ENCODE measurements at regions not wholly inside any gene's neighbourhood (a gene's known extent, or its start where the extent isn't known, plus 50 kb on each side); places are given as distances from the start of the nearest gene placed in this dataset.

DNA sequence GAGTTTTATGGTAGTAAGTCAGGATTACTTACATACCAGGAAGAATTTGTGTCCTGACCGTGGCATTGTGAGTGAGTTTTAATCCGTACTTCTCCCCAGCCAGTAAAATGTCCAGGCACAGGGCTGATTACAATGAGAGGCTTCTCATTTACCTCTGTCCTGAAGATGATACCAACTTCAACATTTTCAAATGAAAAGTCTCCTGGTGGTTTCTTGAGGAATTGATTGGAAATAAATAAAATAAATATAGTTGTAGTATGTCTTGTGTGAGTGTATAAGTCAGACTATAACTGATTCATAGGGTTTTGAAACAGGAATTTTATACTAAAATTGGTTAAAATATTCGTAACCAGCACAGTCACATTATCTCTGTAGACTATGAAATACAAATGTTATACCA is 382.5 kb downstream of the ETS1 start:
- Histone ChIP-seq H3K27me3 (ENCODE audit: control insufficient read depth, insufficient read depth, low read length) (no peaks in the 10 kb centered on the region), H3K9me3 (ENCODE audit: control insufficient read depth, low read length) (no peaks in the 10 kb centered on the region), H3K4me3 (ENCODE audit: low read length) (no peak overlapping the region), H3K4me1 (ENCODE audit: control insufficient read depth, insufficient read depth, low read length) (no peaks in the 10 kb centered on the region), H3K9ac (ENCODE audit: low read length) (no peak overlapping the region), H3K36me3 (ENCODE audit: control insufficient read depth, insufficient read depth, low read length) (no peaks in the 10 kb centered on the region)

GRCh38 chr11:128201801-128202200 is 385.6 kb downstream of the ETS1 start:
- Histone ChIP-seq H3K27me3 (ENCODE audit: control insufficient read depth, insufficient read depth, low read length) (no peaks in the 10 kb centered on the region), H3K36me3 (ENCODE audit: control insufficient read depth, insufficient read depth, low read length) (no peaks in the 10 kb centered on the region), H3K9ac (ENCODE audit: low read length) (no peak overlapping the region), H3K4me1 (ENCODE audit: control insufficient read depth, insufficient read depth, low read length) (no peaks in the 10 kb centered on the region), H3K4me3 (ENCODE audit: low read length) (no peak overlapping the region), H3K9me3 (ENCODE audit: control insufficient read depth, low read length) (no peaks in the 10 kb centered on the region)

DNA sequence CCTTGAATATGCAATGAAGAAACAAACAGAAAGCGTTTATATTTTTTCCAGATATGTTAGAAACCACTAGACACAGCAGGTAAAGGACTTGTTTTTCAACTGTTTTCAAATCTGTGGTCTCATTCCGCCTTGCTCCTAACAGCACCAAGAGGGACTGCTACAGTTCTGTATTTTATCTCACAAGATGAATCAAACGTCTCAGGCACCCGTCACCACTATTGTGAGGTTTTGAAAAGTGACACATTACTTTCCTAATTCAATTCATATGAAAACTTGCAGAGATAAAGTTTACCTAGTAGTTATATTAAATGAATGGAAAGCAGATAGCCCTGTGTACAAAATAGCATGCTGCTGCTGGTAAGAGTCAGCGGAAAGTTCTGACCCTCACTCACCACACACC is 386.3 kb downstream of the ETS1 start:
- H3K9me3 ChIP-seq (ENCODE audit: control insufficient read depth, low read length), result no peaks in the 10 kb centered on the region
- H3K4me3 ChIP-seq (ENCODE audit: low read length), result no peak overlapping the region
- no peaks in the 10 kb centered on the region for H3K27me3 ChIP-seq (ENCODE audit: control insufficient read depth, insufficient read depth, low read length)
- no peaks in the 10 kb centered on the region for H3K36me3 ChIP-seq (ENCODE audit: control insufficient read depth, insufficient read depth, low read length)
- no peaks in the 10 kb centered on the region for H3K4me1 ChIP-seq (ENCODE audit: control insufficient read depth, insufficient read depth, low read length)
- H3K9ac ChIP-seq (ENCODE audit: low read length), result no peak overlapping the region

GRCh38 chr11:128200467-128200866 is 386.9 kb downstream of the ETS1 start:
- Histone ChIP-seq H3K36me3 (ENCODE audit: control insufficient read depth, insufficient read depth, low read length) (no peaks in the 10 kb centered on the region), H3K4me3 (ENCODE audit: low read length) (no peak overlapping the region), H3K9ac (ENCODE audit: low read length) (no peak overlapping the region), H3K27me3 (ENCODE audit: control insufficient read depth, insufficient read depth, low read length) (no peaks in the 10 kb centered on the region), H3K4me1 (ENCODE audit: control insufficient read depth, insufficient read depth, low read length) (no peaks in the 10 kb centered on the region), H3K9me3 (ENCODE audit: control insufficient read depth, low read length) (no peaks in the 10 kb centered on the region)

DNA sequence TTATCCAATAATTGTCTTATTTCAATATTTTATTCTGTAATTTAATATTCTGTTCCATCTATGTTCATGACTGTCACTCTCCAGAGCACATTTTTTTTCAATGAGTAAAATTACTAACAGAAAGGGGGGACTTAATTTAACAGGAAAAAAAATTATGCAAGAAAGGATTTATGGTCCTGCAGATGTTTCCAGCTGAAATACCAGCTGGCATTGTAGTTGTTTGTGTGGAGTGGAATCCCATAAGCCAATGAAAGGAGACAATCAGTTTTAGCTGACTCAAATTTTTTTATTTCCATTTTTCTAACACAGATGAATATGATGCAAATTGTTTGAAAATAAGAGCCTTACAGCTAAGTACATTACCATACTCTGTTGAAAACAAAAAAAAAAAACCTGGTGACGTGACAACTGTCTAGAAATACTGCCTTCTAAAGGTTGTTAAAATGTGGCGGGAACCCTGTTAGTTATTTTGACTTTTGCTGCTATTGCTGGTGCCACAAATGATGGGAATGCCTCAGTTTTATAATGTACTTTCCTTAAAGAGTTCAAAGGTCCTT is 389.1 kb downstream of the ETS1 start:
- Histone ChIP-seq H3K9me3 (ENCODE audit: control insufficient read depth, low read length) (no peaks in the 10 kb centered on the region), H3K36me3 (ENCODE audit: control insufficient read depth, insufficient read depth, low read length) (no peaks in the 10 kb centered on the region), H3K27me3 (ENCODE audit: control insufficient read depth, insufficient read depth, low read length) (no peaks in the 10 kb centered on the region), H3K4me1 (ENCODE audit: control insufficient read depth, insufficient read depth, low read length) (no peaks in the 10 kb centered on the region), H3K4me3 (ENCODE audit: low read length) (no peak overlapping the region), H3K9ac (ENCODE audit: low read length) (no peak overlapping the region)

DNA sequence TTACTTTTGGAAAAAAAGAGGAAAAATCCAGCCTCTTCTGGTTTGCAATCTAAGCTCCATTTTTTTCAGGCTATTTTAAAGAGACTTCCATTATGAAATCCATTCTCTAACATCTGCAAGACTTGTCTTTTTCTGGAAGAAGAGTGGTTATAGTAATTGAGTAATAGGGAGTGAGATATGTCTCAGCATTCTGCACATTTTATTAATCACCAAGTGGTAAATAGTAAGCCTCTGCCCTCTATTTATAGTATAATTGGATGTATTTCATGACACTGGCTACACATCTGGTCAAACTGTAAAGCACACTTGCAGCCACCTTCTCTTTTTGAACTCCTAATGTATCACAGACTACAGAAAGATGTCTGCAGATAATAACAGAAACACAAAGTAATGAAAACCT is 391.1 kb downstream of the ETS1 start:
- Histone ChIP-seq H3K27me3 (ENCODE audit: control insufficient read depth, insufficient read depth, low read length) (no peaks in the 10 kb centered on the region), H3K36me3 (ENCODE audit: control insufficient read depth, insufficient read depth, low read length) (no peaks in the 10 kb centered on the region), H3K9me3 (ENCODE audit: control insufficient read depth, low read length) (no peaks in the 10 kb centered on the region), H3K4me1 (ENCODE audit: control insufficient read depth, insufficient read depth, low read length) (no peaks in the 10 kb centered on the region), H3K4me3 (ENCODE audit: low read length) (no peak overlapping the region), H3K9ac (ENCODE audit: low read length) (no peak overlapping the region)

GRCh38 chr11:128195756-128196155 is 391.6 kb downstream of the ETS1 start:
- no peak overlapping the region for H3K9ac ChIP-seq (ENCODE audit: low read length)
- H3K4me3 ChIP-seq (ENCODE audit: low read length), result no peak overlapping the region
- H3K9me3 ChIP-seq (ENCODE audit: control insufficient read depth, low read length), result no peaks in the 10 kb centered on the region
- no peaks in the 10 kb centered on the region for H3K36me3 ChIP-seq (ENCODE audit: control insufficient read depth, insufficient read depth, low read length)
- no peaks in the 10 kb centered on the region for H3K27me3 ChIP-seq (ENCODE audit: control insufficient read depth, insufficient read depth, low read length)
- no peaks in the 10 kb centered on the region for H3K4me1 ChIP-seq (ENCODE audit: control insufficient read depth, insufficient read depth, low read length)

- Histone ChIP-seq H3K9me3 (ENCODE audit: control insufficient read depth, low read length) (no peaks in the 10 kb centered on the region), H3K4me3 (ENCODE audit: low read length) (no peak overlapping the region), H3K27me3 (ENCODE audit: control insufficient read depth, insufficient read depth, low read length) (no peaks in the 10 kb centered on the region), H3K9ac (ENCODE audit: low read length) (no peak overlapping the region), H3K36me3 (ENCODE audit: control insufficient read depth, insufficient read depth, low read length) (no peaks in the 10 kb centered on the region), H3K4me1 (ENCODE audit: control insufficient read depth, insufficient read depth, low read length) (no peaks in the 10 kb centered on the region)
These were observed 392.2 kb downstream of the ETS1 start for GRCh38 chr11:128195057-128195751.

DNA sequence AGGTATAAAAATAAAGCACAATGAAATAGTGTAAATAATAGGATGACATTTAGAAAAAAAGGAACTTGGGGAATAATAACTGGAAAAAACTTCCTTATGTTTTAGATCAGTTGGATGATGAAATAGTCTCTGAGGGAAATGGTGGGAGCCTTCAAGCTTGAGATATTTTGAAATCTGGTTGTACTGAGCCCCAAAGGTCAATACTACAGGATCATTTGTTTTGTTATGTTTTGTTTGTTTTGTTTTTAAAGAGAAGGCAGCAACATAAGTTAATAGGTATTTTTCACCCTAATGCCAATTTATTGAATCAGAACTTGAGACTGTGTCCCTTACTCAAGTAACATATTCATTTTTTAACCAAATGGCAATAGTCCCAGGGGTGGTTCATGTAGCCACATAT is 393.1 kb downstream of the ETS1 start:
- Histone ChIP-seq H3K9ac (ENCODE audit: low read length) (no peak overlapping the region), H3K36me3 (ENCODE audit: control insufficient read depth, insufficient read depth, low read length) (no peaks in the 10 kb centered on the region), H3K4me1 (ENCODE audit: control insufficient read depth, insufficient read depth, low read length) (no peaks in the 10 kb centered on the region), H3K27me3 (ENCODE audit: control insufficient read depth, insufficient read depth, low read length) (no peaks in the 10 kb centered on the region), H3K9me3 (ENCODE audit: control insufficient read depth, low read length) (no peaks in the 10 kb centered on the region), H3K4me3 (ENCODE audit: low read length) (no peak overlapping the region)

DNA sequence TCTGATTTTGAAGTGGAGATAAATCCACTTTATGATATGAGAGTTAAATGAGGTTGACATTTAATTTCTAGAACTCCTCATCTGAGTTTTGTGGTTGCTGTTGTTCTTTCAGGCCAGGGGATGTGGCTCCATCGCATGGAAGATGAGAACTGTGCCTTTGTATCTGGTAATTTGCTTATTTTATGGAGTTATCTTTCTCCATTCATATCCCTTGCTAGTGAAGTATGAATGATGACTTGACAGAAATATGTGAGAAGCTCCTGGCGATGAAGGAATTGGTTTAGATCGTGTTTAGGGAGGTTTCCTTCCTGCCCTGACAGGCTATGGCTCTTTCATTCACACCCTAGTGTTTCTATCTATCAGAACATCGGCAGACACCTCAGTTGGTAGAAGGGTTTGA is 393.7 kb downstream of the ETS1 start:
- Histone ChIP-seq H3K9me3 (ENCODE audit: control insufficient read depth, low read length) (no peaks in the 10 kb centered on the region), H3K4me1 (ENCODE audit: control insufficient read depth, insufficient read depth, low read length) (no peaks in the 10 kb centered on the region), H3K36me3 (ENCODE audit: control insufficient read depth, insufficient read depth, low read length) (no peaks in the 10 kb centered on the region), H3K4me3 (ENCODE audit: low read length) (no peak overlapping the region), H3K9ac (ENCODE audit: low read length) (no peak overlapping the region), H3K27me3 (ENCODE audit: control insufficient read depth, insufficient read depth, low read length) (no peaks in the 10 kb centered on the region)

- Histone ChIP-seq H3K27me3 (ENCODE audit: control insufficient read depth, insufficient read depth, low read length) (no peaks in the 10 kb centered on the region), H3K36me3 (ENCODE audit: control insufficient read depth, insufficient read depth, low read length) (no peaks in the 10 kb centered on the region), H3K9me3 (ENCODE audit: control insufficient read depth, low read length) (no peaks in the 10 kb centered on the region), H3K9ac (ENCODE audit: low read length) (no peak overlapping the region), H3K4me3 (ENCODE audit: low read length) (no peak overlapping the region), H3K4me1 (ENCODE audit: control insufficient read depth, insufficient read depth, low read length) (no peaks in the 10 kb centered on the region)
These were observed 397.0 kb downstream of the ETS1 start for GRCh38 chr11:128190312-128190711.

- H3K27me3 ChIP-seq (ENCODE audit: control insufficient read depth, insufficient read depth, low read length), result no peaks in the 10 kb centered on the region
- no peaks in the 10 kb centered on the region for H3K4me1 ChIP-seq (ENCODE audit: control insufficient read depth, insufficient read depth, low read length)
- H3K9ac ChIP-seq (ENCODE audit: low read length), result no peak overlapping the region
- no peaks in the 10 kb centered on the region for H3K36me3 ChIP-seq (ENCODE audit: control insufficient read depth, insufficient read depth, low read length)
- no peaks in the 10 kb centered on the region for H3K9me3 ChIP-seq (ENCODE audit: control insufficient read depth, low read length)
- H3K4me3 ChIP-seq (ENCODE audit: low read length), result no peak overlapping the region
These were observed 397.5 kb downstream of the ETS1 start for GRCh38 chr11:128189823-128190222.
